Jurkat, Clone E6-1 (cell line): ENCODE measurements at regions not wholly inside any gene's neighbourhood (a gene's known extent, or its start where the extent isn't known, plus 50 kb on each side); places are given as distances from the start of the nearest gene placed in this dataset.

Experiments
- DNase-seq: peaks from one replicate; pipeline ENCODE4 v3.0.0-alpha.2; 2011; ENCODE audit warnings: low read depth, low spot score
- H3K4me3 ChIP-seq: 2 replicates; pipeline ENCODE4 v1.5.1; 2011; ENCODE audit warnings: mild to moderate bottlenecking, low read length, control low read depth, moderate library complexity

DNA sequence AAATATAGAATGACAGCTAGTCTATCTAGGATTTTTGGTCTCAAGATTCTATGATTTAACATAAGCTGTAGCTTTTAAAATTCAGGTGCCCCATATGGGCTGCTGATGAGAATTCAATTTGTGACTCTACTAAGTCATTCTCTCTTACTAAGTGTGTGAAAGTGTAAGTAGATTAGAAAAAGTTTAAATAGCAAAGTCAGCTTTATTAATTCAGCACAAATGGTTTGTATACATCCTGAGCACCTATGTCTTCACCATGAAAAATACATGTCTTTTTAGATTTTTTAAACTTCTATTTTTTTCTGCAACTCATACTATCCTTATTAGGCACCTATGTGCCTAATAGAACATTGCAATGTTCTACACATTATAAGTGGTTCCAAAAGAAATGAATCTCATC, 157.1 kb downstream of the METTL4 start:
- no peak overlapping the region for H3K4me3 ChIP-seq
- DNase-seq = no peak

DNA sequence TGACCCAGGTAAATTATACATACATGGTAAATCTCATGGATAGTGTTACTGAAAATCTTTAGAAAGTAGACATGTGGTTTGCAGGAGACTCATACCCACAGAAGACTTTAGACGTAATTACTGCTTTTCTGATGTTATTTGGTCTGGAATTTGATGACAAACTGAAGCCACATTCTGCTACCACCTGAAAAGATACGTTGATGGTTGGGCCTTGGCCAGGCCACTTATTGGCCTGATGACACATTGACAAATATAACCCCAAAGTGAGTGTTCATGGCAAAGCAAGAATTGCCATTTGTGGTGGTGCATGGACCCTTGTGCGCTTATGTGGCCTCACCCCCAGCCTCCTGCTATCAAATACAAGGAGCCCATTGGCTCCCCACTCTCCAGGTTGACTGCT, 155.6 kb downstream of the METTL4 start:
- H3K4me3 ChIP-seq = no peak overlapping the region

DNA sequence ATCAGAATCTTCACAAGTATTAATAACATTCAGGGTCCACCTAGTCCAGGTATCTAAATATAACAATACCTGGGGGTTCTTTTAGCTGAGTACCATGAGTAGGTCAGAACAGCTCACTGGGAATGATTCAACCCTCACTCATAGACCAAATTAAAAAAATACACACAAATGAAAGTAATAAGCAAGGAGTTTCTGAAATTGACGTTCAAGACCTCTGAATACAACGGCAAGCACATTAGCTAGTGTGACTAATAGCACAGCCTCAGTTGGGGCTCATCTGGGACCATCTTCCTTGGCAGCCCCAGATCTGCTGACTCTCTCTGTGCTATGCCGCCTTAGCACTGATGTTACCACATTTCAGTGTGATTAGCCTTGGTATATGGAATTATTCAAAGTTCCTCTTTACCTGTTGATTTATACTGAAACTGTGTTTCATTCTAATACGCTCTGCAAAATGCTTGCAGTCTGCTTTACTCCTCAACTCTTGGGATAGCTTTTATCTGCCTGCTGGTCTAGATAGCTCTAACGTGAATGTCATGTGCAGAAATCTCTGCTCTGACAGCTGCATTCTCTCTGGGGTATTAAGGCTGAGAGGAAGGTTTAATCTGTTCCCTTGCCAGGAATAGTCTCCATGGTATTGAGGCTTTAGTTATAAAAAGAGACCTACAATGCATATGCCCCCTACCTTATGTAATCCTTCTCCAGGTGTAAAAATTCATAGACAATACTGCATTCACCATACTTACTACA, 153.3 kb downstream of the METTL4 start:
- no peak for DNase-seq
- no peak overlapping the region for H3K4me3 ChIP-seq

More for the DNA sequence above, 155.6 kb downstream of the METTL4 start:
- DNase-seq = no peak

DNA sequence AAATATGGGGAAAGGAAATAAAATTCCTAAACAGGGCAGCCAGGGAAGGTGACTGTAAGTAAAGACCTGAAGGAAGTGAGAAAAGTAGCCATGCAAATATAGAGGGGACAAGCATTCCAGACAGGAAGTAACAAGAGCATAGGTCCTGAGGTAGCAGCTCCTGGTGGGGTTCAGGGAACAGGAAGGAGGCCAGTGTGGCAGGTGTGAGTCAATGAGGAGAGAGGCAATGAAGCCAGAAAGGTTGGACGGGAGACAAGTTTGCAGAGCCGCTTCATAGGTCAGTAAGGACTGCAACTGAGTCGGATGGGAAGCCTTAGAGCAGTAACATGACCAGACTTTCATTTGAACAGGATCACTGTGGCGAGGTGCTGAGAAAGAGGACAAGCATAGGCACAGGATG, 150.9 kb downstream of the METTL4 start:
- DNase-seq = no peak
- no peak overlapping the region for H3K4me3 ChIP-seq

DNA sequence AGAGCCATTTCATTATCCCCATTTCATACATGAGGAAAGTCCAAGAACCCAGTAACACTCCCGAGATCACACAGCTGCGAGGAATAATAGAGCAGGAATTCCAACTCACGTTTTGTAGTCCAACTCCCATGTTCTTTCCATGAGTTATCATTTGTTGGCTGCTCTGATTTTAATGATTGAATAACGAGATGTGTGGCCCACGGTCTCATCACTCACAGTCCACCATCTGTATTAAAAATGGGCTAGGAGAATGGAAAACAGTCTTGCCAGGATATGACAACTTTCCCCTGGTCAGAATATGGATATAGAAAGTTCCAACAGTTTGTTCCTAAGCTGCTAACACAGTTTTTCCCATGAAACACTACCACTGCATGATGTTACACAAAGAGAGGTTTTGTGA, 147.5 kb downstream of the METTL4 start:
- DNase-seq = no peak
- no peak overlapping the region for H3K4me3 ChIP-seq

DNA sequence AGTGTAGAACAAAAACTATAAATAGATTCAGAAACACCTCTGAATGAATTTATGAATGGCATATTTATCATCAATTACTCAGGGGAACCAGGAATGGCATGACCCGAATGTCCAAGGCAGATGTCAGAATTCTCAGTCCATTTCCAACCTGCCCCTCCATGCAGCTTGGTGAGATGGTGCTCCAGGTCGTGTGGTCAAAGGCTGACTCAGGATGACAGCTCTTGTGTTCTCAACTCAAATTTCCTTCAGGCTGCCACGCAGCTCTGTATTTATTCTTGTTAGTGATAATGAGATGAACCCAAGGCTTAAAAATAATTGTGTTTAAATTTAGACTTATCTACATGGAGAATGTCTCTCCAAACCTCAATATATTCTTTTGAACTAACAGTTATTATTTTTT, 146.9 kb downstream of the METTL4 start:
- no peak for DNase-seq
- no peak overlapping the region for H3K4me3 ChIP-seq

DNA sequence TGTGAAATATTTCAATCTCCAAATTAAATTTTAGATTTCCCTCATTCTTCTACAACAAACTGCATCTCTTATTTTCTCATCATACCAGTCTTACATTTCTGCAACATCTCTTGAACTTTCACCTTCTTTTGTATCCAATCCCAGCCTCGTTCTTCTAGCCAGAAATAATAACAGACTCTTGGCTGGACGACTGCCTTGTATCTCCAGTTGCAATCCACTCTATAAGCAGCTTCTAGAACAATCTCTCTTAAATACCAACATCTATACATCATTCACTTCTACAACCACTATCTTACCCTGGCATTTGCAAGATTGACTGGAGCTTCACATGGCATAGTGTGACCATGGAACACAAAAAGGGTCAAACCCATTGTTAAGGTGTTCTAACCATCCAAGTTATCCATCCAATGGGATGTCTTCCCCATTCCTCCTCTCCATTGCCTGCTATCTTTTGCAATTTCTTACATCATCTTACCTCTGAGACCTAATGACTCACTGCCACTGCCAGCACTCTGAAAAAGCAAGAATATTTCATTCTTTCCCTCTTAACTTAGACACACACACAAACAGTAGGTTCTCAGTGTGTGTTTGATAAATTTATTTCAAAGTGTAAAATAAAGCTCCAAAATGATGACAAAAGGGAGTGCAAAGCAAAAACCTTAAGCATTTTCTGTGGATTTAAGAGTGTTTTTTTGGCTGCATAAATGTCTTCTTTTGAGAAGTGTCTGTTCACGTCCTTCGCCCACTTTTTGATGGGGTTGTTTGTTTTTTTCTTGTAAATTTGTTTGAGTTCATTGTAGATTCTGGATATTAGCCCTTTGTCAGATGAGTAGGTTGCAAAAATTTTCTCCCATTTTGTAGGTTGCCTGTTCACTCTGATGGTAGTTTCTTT, 145.6 kb downstream of the METTL4 start:
- no peak overlapping the region for H3K4me3 ChIP-seq
- no peak for DNase-seq

DNA sequence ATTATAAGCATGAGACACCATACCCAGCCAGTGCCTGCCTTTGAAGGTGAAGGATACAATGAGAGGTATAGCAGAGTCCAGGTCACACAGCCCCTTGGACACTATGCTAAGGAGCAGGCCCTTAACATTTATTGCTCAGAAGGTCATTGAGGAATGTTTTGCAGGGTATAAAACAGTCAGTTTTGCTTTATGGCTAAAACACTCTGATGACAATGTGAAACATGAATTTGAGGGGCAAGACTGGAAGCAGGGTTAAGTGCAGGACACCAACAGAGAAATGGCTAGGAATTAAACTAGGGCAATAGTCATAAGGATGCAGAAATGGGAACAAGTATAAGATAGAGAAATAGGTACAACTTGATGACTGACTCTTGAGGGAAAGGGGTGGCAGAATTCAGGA, 141.1 kb downstream of the METTL4 start:
- DNase-seq = no peak
- H3K4me3 ChIP-seq = no peak overlapping the region

DNA sequence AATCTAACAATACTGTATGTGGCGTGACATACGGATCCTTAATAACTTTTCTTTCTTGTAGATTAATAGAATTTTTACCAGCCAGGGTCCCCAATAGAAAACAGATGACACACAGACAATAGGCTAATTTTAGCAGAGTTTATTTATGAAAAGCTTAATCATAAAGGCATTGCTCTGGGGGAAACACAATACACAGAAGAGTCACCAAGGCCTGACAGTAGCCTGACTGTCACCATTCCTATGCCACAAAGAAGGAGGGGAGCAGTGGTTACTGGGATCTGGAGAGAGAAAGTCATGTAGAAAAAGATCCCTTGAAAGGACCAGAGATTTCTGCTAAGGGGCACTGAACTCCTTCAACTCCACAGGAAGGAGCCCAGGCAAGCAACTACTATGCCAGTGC, 139.5 kb downstream of the METTL4 start:
- H3K4me3 ChIP-seq = no peak overlapping the region
- no peak for DNase-seq

DNA sequence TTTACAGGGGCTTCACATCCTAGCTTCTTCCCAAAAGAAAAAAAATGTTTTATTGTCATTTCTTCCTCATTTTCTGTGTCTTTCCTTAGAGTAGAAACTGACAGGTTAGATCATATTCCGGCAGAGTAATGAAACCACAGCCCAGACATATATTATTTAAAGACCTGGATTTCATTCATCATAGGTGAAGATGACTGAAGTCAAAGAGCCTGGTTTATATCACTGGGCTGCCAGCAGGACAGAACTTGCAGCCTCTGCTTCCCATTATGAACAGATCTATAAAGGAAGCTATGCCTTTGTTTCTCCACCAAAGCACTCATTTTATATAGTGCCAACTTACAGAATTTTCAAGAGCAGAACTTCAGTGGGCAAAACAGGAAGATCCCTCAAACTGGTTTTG, 137.9 kb downstream of the METTL4 start:
- no peak overlapping the region for H3K4me3 ChIP-seq
- DNase-seq = no peak

DNA sequence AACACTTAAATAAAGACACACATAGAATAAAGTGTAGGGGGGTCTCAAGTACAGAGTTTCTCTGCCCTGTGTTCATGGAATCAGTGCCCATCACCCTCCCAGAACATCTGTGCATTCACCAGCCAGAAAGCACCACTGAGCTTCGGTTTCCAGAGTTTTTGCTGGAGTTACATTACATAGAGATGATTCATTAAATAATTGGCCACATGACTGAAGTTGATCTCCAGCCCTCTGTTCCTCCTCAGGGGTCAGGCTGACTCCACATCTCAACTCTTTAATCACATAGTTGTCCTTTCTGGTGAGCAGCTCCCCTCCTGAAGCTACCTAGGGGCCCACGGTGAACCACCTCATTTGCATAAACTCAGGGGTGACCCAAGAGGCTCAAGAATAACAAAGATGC, 129.8 kb downstream of the METTL4 start:
- no peak overlapping the region for H3K4me3 ChIP-seq
- DNase-seq = no peak

DNA sequence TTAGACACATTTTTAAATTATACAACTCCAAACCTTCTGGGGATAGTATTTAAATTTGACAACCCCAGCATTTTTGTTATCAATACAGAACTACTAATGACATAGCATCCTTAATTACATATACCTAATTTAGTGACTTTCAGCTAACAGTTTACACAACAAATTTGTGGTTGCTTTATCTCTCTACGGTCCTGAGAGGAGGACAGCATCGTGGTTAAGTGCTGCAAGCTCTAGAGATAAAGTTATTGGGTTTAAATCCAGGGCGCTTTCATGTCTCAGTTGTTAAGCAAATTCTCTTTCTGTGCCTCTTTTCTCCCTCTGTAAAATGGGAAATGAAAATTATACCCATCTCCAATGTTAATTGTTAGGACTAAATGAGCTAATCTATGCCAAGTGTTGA, 129.3 kb downstream of the METTL4 start:
- H3K4me3 ChIP-seq = no peak overlapping the region
- no peak for DNase-seq

DNA sequence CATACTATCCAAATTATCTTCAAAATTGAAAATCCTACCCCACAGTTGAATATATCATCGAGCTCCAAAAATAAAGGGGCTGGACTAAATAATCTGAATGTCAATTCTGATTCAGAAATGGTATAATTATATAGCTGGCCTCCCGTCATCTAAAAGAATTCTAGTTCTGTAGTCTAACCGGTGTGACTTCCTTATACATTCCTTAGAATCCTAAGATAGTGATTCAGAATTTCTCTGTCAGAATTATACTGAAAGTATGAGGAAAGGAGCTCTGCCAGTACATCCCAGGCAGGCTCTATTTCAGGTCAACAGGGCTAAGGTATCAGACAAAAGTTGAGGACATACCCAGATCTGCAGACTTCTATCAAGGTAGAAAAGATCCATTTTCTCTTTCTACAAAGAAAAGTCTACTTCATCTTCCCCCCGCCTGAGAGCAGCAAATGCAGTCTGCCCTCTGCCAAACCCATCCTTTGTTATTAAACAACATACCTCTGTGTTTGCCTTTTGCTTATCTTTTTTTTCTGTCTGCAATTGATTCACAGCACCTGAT, 128.5 kb downstream of the METTL4 start:
- no peak for DNase-seq
- H3K4me3 ChIP-seq = no peak overlapping the region

DNA sequence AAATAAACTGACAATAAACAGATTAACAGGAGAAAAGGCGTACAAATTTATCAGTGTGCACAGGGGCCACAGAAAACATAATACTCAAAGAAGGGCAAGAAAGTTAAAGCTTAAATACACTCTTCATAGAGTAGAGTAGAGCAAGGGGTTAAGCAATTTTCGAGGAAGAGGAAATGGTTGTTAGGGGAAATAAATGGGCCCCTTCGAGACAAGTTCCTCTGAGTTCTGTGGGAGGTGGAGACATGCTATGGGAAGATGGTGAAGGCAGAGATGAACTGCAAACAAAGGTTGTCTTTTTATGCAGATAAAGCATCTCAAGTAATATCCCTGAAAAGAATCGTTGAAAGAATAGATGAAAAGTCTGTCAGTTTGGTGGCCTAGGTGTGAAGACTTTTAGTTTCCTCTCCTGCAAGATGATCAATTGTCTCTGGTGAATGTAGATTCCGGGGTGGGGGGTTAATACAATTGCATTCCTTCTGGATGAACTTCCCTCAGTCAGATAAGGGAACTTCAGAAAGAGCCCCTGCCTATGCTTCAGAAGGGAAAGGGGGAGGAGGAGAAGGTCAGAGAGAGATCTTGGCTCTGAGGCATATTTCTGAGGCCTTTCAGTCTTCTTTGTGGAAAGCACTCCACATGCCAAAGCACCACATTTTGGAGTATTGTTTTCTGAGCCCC, 127.0 kb downstream of the METTL4 start:
- DNase-seq = no peak
- no peak overlapping the region for H3K4me3 ChIP-seq

DNA sequence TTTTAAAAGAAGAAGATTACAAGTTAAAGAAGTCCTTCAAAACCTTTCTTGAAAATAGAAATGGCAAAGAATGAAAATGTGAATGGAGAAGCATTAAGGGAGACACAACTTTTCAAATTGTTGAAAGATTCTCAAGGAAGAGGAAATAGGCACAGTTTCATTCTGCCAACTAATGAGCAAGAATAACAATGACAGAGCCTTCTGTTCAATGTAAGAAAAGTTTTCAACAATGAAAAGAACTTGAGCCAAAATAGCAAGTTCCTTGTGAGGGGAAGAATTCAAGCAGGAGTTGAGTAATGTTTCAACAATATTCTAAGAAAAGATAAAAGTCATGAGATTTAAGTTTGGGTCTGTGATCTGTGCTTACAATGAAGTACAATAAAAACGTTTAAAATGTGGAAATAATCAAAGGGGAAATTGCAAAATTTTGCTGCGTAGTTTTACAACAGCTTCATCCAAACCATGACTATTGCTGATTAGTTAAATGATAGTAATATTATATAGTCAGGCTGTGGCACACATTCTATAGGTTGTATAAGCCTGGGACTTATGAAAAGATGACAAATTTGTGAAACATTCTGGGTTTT, 122.6 kb downstream of the METTL4 start:
- no peak for DNase-seq
- H3K4me3 ChIP-seq = no peak overlapping the region

DNA sequence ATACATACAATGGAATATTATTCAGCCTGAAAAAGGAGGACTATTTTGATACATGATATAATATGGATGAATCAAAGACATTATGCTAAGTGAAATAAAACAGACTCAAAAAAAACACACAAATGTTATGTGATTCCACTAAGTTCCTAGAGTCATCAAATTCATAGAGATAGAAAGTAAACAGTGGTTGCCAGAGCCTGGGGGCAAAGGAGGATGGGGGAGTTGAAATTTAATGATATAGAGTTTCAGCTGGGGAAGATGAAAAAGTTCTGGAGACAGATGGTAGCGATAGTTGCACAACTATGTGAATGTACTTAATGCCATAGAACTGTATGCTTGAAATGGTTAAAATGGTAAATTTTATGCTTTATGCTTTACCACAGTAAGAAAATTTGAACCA, 119.7 kb downstream of the METTL4 start:
- DNase-seq = no peak
- no peak overlapping the region for H3K4me3 ChIP-seq

DNA sequence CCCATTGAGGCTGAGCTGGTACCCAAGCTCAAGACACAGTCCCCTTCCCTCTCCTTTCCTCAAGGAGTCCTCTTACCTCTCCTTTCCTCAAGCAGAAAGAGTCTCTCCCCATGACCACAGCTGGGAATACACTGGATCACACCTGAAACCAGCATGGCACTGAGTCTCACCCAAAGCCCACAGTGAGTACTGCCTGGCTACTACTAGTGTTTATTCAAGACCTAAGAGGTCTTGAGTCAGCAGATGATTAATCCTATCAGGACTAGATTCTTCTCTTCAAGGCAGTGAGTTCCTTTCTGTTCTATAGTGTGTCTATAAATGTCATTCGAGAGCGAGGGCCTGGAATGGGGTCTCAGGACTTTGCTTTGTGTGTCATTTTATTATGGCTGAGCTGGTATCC, 111.4 kb downstream of the METTL4 start:
- no peak for DNase-seq
- H3K4me3 ChIP-seq = no peak overlapping the region

DNA sequence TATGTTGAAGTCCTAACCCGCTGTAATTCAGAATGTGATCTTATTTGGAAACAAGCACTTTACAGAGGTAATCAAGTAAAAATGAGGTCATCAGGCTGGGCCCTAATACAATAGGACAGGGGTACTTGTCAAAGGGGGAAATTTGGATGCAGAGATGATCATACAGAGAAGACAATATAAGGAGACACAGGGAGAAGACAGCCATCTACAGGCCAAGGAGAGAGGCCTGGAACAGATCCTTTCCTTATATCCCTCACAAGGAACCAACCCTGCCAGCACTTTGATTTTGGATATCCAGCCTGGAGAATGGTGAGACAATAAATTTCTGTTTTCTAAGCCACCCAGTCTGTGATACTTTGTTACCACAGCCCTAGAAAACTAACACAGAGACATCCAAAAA, 104.3 kb downstream of the METTL4 start:
- H3K4me3 ChIP-seq = no peak overlapping the region
- no peak for DNase-seq

DNA sequence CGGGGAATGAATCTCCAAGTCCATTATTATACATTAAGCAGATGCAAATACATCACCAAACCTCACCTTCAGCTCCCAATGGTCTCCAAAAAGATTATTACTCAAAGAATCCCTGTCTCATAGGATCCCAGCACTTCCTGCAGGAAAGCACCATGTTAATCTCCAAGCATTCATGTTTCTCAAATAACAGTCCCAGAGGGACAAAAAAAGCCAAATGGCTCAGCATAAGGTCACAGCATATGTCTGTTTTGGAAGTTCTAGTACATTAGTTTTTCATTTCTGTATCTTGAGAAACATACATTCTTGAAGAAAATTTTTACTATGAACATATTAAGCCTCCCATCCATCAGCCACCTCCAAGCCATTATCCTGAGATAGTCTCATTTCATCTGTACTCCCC, 103.3 kb downstream of the METTL4 start:
- no peak for DNase-seq
- no peak overlapping the region for H3K4me3 ChIP-seq
